SK-N-SH treated with all-trans-retinoic acid at 6 μM for 48 hours (cell line): ENCODE measurements at regions not wholly inside any gene's neighbourhood (a gene's known extent, or its start where the extent isn't known, plus 50 kb on each side); places are given as distances from the start of the nearest gene placed in this dataset.

Experiments
- ATAC-seq: fragments of 200-7000 bp; cut with Tn5 transposase; 3 replicates; pipeline ENCODE4 v1.9.1; 2020; ENCODE audit warnings: mild to moderate bottlenecking, moderate library complexity
- ARNTL ChIP-seq: fragments of 450-650 bp; formaldehyde crosslinking; IDR thresholded peaks from 2 replicates; pipeline ENCODE4 v1.5.0; 2020; ENCODE audit warnings: low read depth, mild to moderate bottlenecking, moderate library complexity, borderline replicate concordance
- BACH2 ChIP-seq: fragments of 250-450 bp; sonication (Bioruptor Pico); IDR thresholded peaks from 2 replicates; pipeline ENCODE4 v1.9.0; 2021; ENCODE audit warnings: mild to moderate bottlenecking, borderline replicate concordance
- CSDC2 ChIP-seq: fragments of 250-450 bp; sonication (Bioruptor Pico); IDR thresholded peaks from 2 replicates; pipeline ENCODE4 v1.5.0; 2020; ENCODE audit warnings: mild to moderate bottlenecking, moderate library complexity
- CSRNP3 ChIP-seq: fragments of 250-450 bp; sonication (Bioruptor Pico); IDR thresholded peaks from 2 replicates; pipeline ENCODE4 v1.5.1; 2021; ENCODE audit warnings: mild to moderate bottlenecking, moderate library complexity
- ESRRG ChIP-seq: fragments of 250-450 bp; sonication (Bioruptor Pico); IDR thresholded peaks from 2 replicates; pipeline ENCODE4 v1.6.1; 2021; ENCODE audit warnings: mild to moderate bottlenecking
- GLIS3 ChIP-seq: fragments of 250-450 bp; sonication (Bioruptor Pico); IDR thresholded peaks from 2 replicates; pipeline ENCODE4 v1.5.0; 2020; ENCODE audit warnings: mild to moderate bottlenecking, moderate library complexity
- ISL1 ChIP-seq: fragments of 250-450 bp; sonication (Bioruptor Pico); IDR thresholded peaks from 2 replicates; pipeline ENCODE4 v2.1.2; 2022; ENCODE audit warnings: mild to moderate bottlenecking, moderate library complexity
- PATZ1 ChIP-seq: fragments of 250-450 bp; sonication (Bioruptor Pico); IDR thresholded peaks from 2 replicates; pipeline ENCODE4 v1.8.0; 2020; ENCODE audit warnings: mild to moderate bottlenecking, moderate library complexity, borderline replicate concordance
- POU6F1 ChIP-seq: fragments of 250-450 bp; sonication (Bioruptor Pico); IDR thresholded peaks from 2 replicates; pipeline ENCODE4 v1.8.0; 2021; ENCODE audit warnings: low read depth, mild to moderate bottlenecking, moderate library complexity, borderline replicate concordance
- PPARA ChIP-seq: fragments of 250-450 bp; sonication (Bioruptor Pico); IDR thresholded peaks from 2 replicates; pipeline ENCODE4 v1.5.0; 2020; ENCODE audit warnings: mild to moderate bottlenecking, borderline replicate concordance
- RARB ChIP-seq: fragments of 250-450 bp; sonication (Bioruptor Pico); IDR thresholded peaks from 2 replicates; pipeline ENCODE4 v1.8.0; 2021; ENCODE audit warnings: mild to moderate bottlenecking, moderate library complexity
- SNAI2 ChIP-seq: fragments of 250-450 bp; sonication (Bioruptor Pico); IDR thresholded peaks from 2 replicates; pipeline ENCODE4 v1.5.0; 2020; ENCODE audit warnings: mild to moderate bottlenecking, moderate library complexity
- TCF4 ChIP-seq: fragments of 250-450 bp; sonication (Bioruptor Pico); IDR thresholded peaks from 2 replicates; pipeline ENCODE4 v1.8.0; 2021; ENCODE audit warnings: mild to moderate bottlenecking, moderate library complexity, borderline replicate concordance
- TSHZ2 ChIP-seq: fragments of 250-450 bp; sonication (Bioruptor Pico); IDR thresholded peaks from 2 replicates; pipeline ENCODE4 v1.5.0; 2020; ENCODE audit warnings: mild to moderate bottlenecking, moderate library complexity
- ZC3H10 ChIP-seq: fragments of 250-450 bp; sonication (Bioruptor Pico); IDR thresholded peaks from 2 replicates; pipeline ENCODE4 v1.5.1; 2021; ENCODE audit warnings: mild to moderate bottlenecking, moderate library complexity
- ZFP3 ChIP-seq: fragments of 250-450 bp; sonication (Bioruptor Pico); IDR thresholded peaks from 2 replicates; pipeline ENCODE4 v1.5.0; 2020; ENCODE audit warnings: mild to moderate bottlenecking, moderate library complexity
- ZFP30 ChIP-seq: fragments of 450-650 bp; formaldehyde crosslinking; IDR thresholded peaks from 2 replicates; pipeline ENCODE4 v1.5.0; 2022; ENCODE audit warnings: mild to moderate bottlenecking, moderate library complexity
- ZNF565 ChIP-seq: fragments of 450-650 bp; formaldehyde crosslinking; conservative IDR thresholded peaks from 2 replicates; pipeline ENCODE4 v1.5.0; 2020; ENCODE audit warnings: low read depth, mild to moderate bottlenecking, moderate library complexity
- ZNF70 ChIP-seq: fragments of 450-650 bp; formaldehyde crosslinking; IDR thresholded peaks from 2 replicates; pipeline ENCODE4 v1.5.0; 2020; ENCODE audit warnings: mild to moderate bottlenecking, moderate library complexity
- ZNF8 ChIP-seq: fragments of 450-650 bp; formaldehyde crosslinking; IDR thresholded peaks from 2 replicates; pipeline ENCODE4 v1.5.0; 2020; ENCODE audit warnings: mild to moderate bottlenecking, moderate library complexity

- no peak for TF ChIP-seq POU6F1 (CRISPR knock-in tag)
Measured at GRCh38 chr4:163256680-163257343, 75.6 kb downstream of the NPY1R start (continued).

GRCh38 chr4:163251204-163251603, 81.2 kb downstream of the NPY1R start:
- TF ChIP-seq ZFP3 (CRISPR knock-in tag) (no peak), POU6F1 (CRISPR knock-in tag) (no peak)
- peak; percentile 80 for ATAC-seq

GRCh38 chr4:163249042-163249441, 82.4 kb upstream of the NAF1 start:
- no peak for TF ChIP-seq SNAI2 (CRISPR knock-in tag)
- no peak for ATAC-seq

- no peak for ATAC-seq
- TF ChIP-seq GLIS3 (CRISPR knock-in tag) (no peak), CSDC2 (CRISPR knock-in tag) (no peak), ESRRG (CRISPR knock-in tag) (no peak), ISL1 (CRISPR knock-in tag) (no peak), PPARA (no peak), ZFP30 (no peak), ZNF70 (CRISPR knock-in tag) (no peak), BACH2 (CRISPR knock-in tag) (no peak), ZNF565 (CRISPR knock-in tag) (no peak), POU6F1 (CRISPR knock-in tag) (no peak), TSHZ2 (CRISPR knock-in tag) (no peak), PATZ1 (CRISPR knock-in tag) (no peak), ZFP3 (CRISPR knock-in tag) (no peak), TCF4 (CRISPR knock-in tag) (no peak), RARB (CRISPR knock-in tag) (no peak), CSRNP3 (CRISPR knock-in tag) (no peak), ZC3H10 (no peak), ARNTL (CRISPR knock-in tag) (no peak), ZNF8 (CRISPR knock-in tag) (no peak)
- TF ChIP-seq, all 23 proteins: peak for 0
Measured at GRCh38 chr4:163245044-163245728, 78.5 kb upstream of the NAF1 start.
